Osteocyte (in vitro differentiated cells): ENCODE measurements at regions not wholly inside any gene's neighbourhood (a gene's known extent, or its start where the extent isn't known, plus 50 kb on each side); places are given as distances from the start of the nearest gene placed in this dataset.
"Not testable (repeated sequence)": the region's sequence is repeated elsewhere in the genome, so short reads cannot be mapped to it uniquely, and the experiment has no call there.

Experiments used
- DNase-seq: peaks from one replicate; pipeline ENCODE4 v3.0.0; 2021; ENCODE audit warnings: mixed read lengths; ENCODE audit not compliant: unreplicated experiment; ENCODE audit errors: extremely low spot score
- H3K27ac Mint-ChIP-seq: one replicate; pipeline ENCODE4 v1.8.0; 2021; ENCODE audit warnings: mild to moderate bottlenecking, mixed read lengths; ENCODE audit not compliant: unreplicated experiment
- H3K27me3 Mint-ChIP-seq: one replicate; pipeline ENCODE4 v1.8.0; 2021; ENCODE audit warnings: mixed read lengths; ENCODE audit not compliant: unreplicated experiment
- H3K36me3 Mint-ChIP-seq: one replicate; pipeline ENCODE4 v1.8.0; 2021; ENCODE audit warnings: mixed read lengths; ENCODE audit not compliant: unreplicated experiment
- H3K4me1 Mint-ChIP-seq: one replicate; pipeline ENCODE4 v1.8.0; 2021; ENCODE audit warnings: mixed read lengths; ENCODE audit not compliant: unreplicated experiment
- H3K4me3 Mint-ChIP-seq: one replicate; pipeline ENCODE4 v1.8.0; 2021; ENCODE audit warnings: mild to moderate bottlenecking, moderate library complexity, mixed read lengths; ENCODE audit not compliant: unreplicated experiment
- H3K9me3 Mint-ChIP-seq: one replicate; pipeline ENCODE4 v1.8.0; 2021; ENCODE audit warnings: mixed read lengths; ENCODE audit not compliant: unreplicated experiment
- TF ChIP-seq, protein P1 (sequence below): fragments of 200-600 bp; sonication (generic); IDR thresholded peaks from 2 replicates; pipeline ENCODE4 v1.5.0; 2021; ENCODE audit warnings: antibody characterized with exemption, mild to moderate bottlenecking, moderate library complexity

DNA sequence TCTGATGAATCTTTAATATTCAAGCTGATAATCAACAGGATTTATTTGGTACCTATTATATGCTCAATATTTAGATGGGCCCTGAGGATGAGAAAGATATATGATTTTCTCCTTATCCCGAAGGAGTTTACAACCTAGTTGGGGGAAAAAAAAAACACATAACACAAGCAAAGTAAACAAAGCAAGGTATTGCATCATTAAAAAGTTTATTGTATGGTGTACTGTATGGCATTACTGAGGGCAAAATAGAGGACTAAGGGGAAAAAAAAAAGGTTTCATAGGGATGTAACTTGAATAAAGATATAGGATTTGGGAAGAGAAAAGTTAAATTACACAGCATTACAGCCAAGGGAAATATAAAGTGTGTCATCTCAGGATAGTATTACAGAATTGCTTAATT, 574.7 kb downstream of the TBC1D32 start:
- Mint-ChIP-seq H3K27ac (no peak overlapping the region), H3K4me3 (no peak overlapping the region), H3K9me3 (no peaks in the 10 kb centered on the region), H3K4me1 (no peaks in the 10 kb centered on the region), H3K27me3 (peaks cover 2% of the 10 kb centered on the region), H3K36me3 (no peaks in the 10 kb centered on the region)
- no peak for DNase-seq
- TF ChIP-seq, protein P1, sequence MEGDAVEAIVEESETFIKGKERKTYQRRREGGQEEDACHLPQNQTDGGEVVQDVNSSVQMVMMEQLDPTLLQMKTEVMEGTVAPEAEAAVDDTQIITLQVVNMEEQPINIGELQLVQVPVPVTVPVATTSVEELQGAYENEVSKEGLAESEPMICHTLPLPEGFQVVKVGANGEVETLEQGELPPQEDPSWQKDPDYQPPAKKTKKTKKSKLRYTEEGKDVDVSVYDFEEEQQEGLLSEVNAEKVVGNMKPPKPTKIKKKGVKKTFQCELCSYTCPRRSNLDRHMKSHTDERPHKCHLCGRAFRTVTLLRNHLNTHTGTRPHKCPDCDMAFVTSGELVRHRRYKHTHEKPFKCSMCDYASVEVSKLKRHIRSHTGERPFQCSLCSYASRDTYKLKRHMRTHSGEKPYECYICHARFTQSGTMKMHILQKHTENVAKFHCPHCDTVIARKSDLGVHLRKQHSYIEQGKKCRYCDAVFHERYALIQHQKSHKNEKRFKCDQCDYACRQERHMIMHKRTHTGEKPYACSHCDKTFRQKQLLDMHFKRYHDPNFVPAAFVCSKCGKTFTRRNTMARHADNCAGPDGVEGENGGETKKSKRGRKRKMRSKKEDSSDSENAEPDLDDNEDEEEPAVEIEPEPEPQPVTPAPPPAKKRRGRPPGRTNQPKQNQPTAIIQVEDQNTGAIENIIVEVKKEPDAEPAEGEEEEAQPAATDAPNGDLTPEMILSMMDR: no peak

DNA sequence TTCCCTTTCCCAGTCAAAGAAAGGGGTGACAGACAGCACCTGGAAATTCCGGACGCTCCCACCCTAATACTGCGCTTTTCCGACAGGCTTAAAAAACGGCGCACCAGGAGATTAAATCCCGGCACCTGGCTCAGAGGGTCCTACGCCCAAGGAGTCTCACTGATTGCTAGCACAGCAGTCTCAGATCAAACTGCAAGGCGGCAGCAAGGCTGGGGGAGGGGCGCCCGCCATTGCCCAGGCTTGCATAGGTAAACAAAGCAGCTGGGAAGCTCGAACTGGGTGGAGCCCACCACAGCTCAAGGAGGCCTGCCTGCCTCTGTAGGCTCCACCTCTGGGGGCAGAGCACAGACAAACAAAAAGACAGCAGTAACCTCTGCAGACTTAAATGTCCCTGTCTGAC, 585.7 kb downstream of the TBC1D32 start:
- not testable (repeated sequence) for H3K9me3 Mint-ChIP-seq, H3K27me3 Mint-ChIP-seq, H3K4me1 Mint-ChIP-seq, H3K27ac Mint-ChIP-seq, H3K4me3 Mint-ChIP-seq, DNase-seq, H3K36me3 Mint-ChIP-seq

GRCh38 chr6:120736740-120737139, 597.5 kb downstream of the TBC1D32 start:
- no peak overlapping the region for H3K4me3 Mint-ChIP-seq
- H3K36me3 Mint-ChIP-seq: no peaks in the 10 kb centered on the region
- H3K4me1 Mint-ChIP-seq: no peaks in the 10 kb centered on the region
- H3K27ac Mint-ChIP-seq: no peak overlapping the region
- no peak for DNase-seq
- peaks cover 10% of the 10 kb centered on the region for H3K9me3 Mint-ChIP-seq
- no peaks in the 10 kb centered on the region for H3K27me3 Mint-ChIP-seq
- TF ChIP-seq, protein P1: no peak

- Mint-ChIP-seq H3K4me1 (no peaks in the 10 kb centered on the region), H3K27me3 (no peaks in the 10 kb centered on the region), H3K9me3 (peaks cover 10% of the 10 kb centered on the region), H3K27ac (no peak overlapping the region), H3K36me3 (no peaks in the 10 kb centered on the region), H3K4me3 (no peak overlapping the region)
- TF ChIP-seq, protein P1: no peak
- DNase-seq: no peak
These were observed 598.6 kb downstream of the TBC1D32 start for GRCh38 chr6:120735641-120736040.

DNA sequence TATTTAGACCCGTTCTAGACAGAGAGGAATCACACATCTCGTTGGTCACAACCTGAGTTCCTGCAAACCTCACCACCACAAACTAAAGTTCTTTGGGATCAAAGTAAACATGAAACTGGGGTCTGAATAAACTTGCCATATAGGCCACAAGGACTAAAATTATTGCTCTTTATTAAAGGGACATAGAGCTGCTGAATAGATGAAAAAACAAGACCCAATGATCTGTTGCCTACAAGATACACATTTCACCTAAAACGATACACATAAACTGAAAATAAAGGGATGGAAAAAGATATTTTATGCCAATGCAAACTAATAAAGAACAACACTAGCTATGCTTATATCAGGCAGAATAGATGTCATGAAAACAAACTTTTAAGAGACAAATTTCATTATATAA, 623.0 kb downstream of the TBC1D32 start:
- Mint-ChIP-seq H3K36me3 (no peaks in the 10 kb centered on the region), H3K4me1 (no peaks in the 10 kb centered on the region), H3K9me3 (peaks cover 28% of the 10 kb centered on the region), H3K4me3 (no peak overlapping the region), H3K27me3 (no peaks in the 10 kb centered on the region), H3K27ac (no peak overlapping the region)
- TF ChIP-seq, protein P1: no peak
- no peak for DNase-seq

DNA sequence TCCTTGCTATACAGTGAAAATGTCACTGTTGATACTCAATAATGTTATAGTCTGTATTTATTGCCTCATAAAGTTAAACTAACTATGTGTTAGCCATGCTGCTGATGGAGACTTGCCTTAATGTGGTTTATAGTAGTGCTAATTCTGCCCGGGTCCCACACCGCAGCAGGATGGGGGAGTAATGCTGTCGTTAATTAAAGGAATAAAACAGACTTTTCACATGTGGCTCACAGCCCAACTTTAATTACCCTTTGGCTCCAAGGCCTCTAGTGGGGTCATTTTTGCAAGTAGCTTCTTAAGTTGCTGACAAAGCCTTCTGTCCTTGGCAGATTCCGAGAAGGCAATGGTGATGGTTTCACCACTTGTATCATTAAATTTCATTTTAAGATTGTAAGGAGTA, 634.3 kb downstream of the TBC1D32 start:
- Mint-ChIP-seq H3K4me1 (no peaks in the 10 kb centered on the region), H3K36me3 (no peaks in the 10 kb centered on the region), H3K27ac (no peak overlapping the region), H3K27me3 (no peaks in the 10 kb centered on the region), H3K9me3 (no peaks in the 10 kb centered on the region), H3K4me3 (no peak overlapping the region)
- TF ChIP-seq, protein P1: no peak
- DNase-seq: no peak
